Upper lobe of left lung (tissue), 4 donors: ENCODE measurements at regions not wholly inside any gene's neighbourhood (a gene's known extent, or its start where the extent isn't known, plus 50 kb on each side); places are given as distances from the start of the nearest gene placed in this dataset.

Experiments used
- CTCF ChIP-seq, 6 experiments: fragments of 450-650 bp in 4 of 6; fragments of 200-600 bp in 2 of 6; sonication (generic) in 2 of 6; IDR thresholded peaks; one replicate each; pipeline ENCODE4 v1.5.1; 2016 to 2019; ENCODE audit warnings: antibody characterized with exemption in 6 of 6
- POLR2A ChIP-seq, 4 donors: fragments of 450-650 bp; IDR thresholded peaks; one replicate each; pipeline ENCODE4 v1.5.1; 2016 to 2017; ENCODE audit warnings: antibody characterized with exemption in 4 of 4, mild to moderate bottlenecking in 2 of 4

- TF ChIP-seq CTCF (IDR thresholded peaks at IDR 0.05) (no peak), POLR2A (IDR thresholded peaks at IDR 0.05) (no peak)
Measured at GRCh38 chr13:73676550-73677047, 457.6 kb downstream of the KLF12 start.
